HG03565 (cell line): ENCODE measurements at regions not wholly inside any gene's neighbourhood (a gene's known extent, or its start where the extent isn't known, plus 50 kb on each side); places are given as distances from the start of the nearest gene placed in this dataset.
A peak's percentile ranks its signal among the peaks of the same experiment; 100 is the strongest.

Experiments
- ATAC-seq: cut with Tn5 transposase; IDR thresholded peaks from one replicate; pipeline ENCODE4 v1.9.1; 2021; ENCODE audit warnings: mild to moderate bottlenecking, moderate library complexity; ENCODE audit not compliant: unreplicated experiment

DNA sequence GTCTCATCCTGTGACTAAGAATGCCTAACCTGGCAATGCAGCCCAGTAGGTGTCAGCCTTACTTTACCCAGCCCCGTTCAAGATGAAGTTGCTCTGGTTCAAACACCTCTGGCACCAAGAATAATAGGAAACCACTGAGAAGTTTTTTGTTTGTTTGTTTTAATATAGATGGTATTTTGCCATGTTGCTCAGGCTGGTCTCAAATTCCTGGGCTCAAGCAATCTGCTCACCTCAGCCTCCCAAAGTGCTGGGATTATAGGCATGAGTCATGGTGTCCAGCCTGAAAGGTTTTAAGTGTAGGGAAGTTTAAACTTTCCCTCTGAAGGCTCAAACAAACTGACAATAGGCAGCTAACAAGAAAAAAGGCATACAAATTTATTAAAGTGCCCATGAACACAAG lies 51.2 kb upstream of the ABCC4 start:
- no peak for ATAC-seq

- ATAC-seq: no peak
These were observed 52.9 kb upstream of the ABCC4 start for GRCh38 chr13:95354156-95354555.

DNA sequence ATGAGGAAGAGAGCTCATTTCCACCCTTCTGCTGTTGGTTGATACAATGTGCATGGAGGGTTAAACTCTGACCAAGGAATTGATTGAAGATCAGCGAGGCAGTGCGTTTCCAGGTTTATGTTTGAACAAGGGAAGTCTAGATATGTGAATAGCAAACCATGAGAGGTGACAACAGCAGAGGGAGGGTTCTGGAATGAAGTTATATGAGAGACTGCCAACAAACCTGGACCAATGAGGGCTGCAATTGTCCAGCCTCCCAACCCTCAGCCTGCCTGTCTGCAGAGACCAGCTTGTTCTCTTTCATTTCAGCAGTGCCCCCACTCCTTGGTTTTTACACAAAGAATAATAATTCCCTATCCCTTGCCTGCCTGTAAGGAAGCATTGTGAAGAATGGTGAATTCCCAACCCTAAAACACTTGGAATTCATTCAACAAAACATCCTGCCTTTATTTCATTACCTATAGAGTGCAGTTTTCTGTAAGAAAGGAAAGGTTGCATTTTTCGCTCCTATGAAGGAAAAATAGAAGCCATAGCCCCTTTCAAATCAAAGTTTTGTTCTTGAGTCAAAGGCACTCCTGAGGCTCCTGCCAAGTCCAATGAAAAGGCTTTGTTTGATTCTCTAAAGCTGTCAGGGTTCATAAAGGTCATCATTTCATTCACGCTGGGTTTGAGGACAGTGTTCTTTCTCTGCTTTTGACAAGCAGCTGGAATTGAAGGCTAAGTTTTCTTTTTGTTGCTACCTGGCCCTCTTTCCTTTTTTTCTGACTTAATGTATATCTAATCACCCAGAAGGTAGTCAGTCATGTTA lies 53.6 kb upstream of the ABCC4 start:
- ATAC-seq: no peak

DNA sequence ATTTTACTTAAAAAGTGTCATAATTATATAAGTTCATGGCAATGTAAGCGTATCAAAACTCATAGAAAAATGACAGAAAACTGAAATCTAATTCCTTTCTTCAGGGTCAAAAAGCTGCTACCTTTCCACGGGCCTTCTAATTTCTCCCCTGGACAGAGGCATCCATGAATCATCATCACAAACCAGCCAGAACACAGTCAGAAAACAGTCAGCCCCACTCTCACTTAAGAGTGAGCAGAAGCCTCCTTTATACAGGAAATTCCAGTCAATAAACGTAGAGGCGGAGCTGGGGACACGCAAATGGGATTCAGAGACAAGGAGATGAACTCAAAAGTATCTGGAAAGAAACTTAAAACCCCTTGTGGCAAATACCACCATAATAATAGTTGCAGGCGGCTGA lies 54.2 kb upstream of the ABCC4 start:
- no peak for ATAC-seq

DNA sequence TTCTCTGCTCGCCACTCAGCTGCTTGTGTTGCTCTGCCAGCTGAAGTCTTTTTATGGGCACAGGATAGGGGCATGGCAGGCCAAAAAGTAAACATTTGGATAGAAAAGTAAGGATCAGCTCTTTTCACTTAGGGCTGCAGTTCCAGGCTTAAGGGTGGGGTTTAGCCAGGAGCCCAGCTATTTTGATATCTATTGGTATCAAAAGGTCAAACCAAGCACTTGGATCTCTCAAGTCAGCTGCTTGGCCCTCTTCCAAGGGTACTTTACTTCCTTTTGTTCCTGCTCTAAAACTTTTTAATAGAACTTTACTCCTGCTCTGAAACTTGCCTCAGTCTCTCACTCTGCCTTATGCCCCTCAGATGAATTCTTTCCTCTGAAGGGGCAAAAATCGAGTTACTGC lies 55.7 kb upstream of the ABCC4 start:
- no peak for ATAC-seq

DNA sequence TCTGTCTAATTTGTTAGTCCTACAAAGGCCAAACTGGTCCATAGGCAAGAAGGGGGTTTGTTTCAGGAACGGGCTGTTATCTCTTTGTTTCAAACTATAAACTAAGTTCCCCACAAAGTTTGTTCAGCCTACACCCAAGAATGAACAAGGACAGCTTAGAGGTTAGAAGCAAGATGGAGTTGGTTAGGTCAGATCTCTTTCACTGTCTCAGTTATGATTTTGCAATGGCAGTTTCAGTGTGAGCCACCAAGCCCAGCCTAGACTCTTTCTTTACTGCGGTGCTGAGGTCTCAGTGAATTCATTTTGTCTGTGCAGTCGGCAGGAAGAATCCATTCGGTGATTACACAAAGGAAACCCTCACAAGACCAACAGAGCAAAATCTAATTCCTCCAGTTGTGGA lies 56.6 kb upstream of the ABCC4 start:
- no peak for ATAC-seq

GRCh38 chr13:95360052-95360451 lies 58.8 kb upstream of the ABCC4 start:
- no peak for ATAC-seq

- ATAC-seq: no peak
These were observed 59.3 kb upstream of the ABCC4 start for GRCh38 chr13:95360464-95361097.

DNA sequence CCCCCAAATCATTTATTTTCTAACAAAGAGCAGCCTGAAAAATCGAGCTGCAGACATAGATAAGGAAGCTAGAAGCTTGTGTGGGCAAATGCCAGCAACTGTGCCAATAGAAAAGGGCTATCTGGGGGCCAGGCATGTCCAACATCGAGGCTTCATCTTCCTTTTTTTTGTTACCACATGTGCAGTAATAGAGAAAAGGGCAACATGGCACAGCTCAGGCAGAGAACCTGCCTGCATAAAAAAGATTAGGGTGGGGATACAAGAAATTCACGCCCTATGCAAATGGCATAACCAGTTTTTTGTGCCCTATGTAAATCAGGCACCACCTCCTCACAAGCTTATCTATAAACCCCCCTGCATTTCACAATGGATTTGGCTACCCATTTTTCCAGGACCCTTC lies 60.4 kb upstream of the ABCC4 start:
- ATAC-seq: no peak

DNA sequence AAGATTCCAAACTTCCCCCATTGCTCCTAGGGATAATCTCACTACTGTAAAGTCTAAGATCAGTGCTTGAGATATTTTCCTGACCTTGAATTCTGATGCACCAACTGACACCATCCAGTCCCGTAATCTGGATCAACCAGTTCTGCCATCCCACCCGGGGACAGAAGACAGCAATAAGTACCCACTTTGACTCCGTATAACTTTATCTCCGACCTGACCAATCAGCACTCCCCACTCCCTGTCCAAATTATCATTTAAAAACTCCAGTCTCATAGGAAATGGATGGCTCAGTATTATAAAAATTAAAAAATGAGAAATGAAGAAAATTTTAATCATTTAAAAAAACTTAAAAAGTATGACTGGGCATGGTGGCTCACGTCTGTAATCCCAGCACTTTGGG lies 61.4 kb upstream of the ABCC4 start:
- ATAC-seq: no peak

DNA sequence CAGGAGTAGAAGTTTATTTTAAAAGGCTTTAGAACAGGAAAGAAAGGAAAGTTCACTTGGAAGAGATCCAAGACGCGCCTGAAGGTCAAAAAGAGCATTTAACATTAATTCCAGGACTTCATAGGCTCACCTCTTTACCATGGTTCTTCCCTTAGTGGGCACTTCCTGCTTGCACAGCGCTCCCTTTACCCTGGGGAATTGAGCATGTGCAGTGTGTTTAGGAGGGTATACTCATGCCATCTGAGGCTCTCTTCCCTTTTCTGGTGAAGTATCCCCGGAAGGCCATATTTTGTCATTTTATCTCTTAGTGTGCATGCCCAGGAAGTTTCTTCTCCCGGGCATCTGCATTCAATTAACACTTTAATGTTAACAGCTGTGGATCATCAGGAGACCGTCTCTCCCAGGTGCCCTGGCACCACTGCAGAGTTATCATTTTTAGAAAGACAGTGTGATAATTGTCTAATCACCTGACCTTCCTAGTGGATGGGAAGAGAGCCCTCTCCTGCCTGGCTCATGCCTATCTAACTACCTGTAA lies 66.1 kb upstream of the ABCC4 start:
- ATAC-seq: no peak

- ATAC-seq: no peak
These were observed 67.7 kb upstream of the ABCC4 start for GRCh38 chr13:95368998-95369397.

DNA sequence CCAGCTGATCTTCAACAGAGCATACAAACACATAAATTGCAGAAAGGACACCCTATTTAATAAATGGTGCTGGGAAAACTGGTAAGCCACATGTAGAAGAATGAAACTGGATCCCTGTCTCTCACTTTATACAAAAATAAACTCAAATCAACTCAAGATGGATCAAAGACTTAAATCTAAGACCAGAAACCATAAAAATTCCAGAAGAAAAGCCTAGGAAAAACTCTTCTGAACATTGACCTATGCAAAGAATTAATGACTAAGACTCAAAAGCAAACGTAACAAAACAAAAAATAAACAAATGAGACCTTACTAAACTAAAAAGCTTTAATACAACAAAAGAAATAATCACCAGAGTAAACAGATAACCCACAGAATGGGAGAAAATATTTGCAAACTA lies 74.5 kb upstream of the ABCC4 start:
- no peak for ATAC-seq

DNA sequence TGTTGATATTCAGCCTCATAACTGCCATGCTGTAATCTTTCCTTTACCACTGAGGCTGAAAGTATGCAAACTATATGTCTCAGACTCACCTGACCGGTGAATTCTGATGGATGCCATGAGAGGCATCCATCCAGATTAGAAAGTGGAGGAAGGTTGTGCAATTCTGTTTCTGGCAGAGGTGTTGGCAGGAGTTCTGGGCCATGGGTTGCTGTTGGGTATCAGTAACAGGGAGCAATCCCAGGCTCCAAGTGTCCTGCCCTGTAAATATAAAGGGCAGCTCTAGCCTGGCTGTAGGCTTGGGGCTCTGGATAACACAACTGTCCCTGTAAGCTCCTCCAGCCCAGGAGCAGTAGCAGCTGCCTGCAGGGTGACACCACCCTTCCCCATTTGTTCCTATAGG lies 77.4 kb upstream of the ABCC4 start:
- no peak for ATAC-seq

GRCh38 chr13:95380468-95381211 lies 79.4 kb upstream of the ABCC4 start:
- ATAC-seq: peak; percentile 92

GRCh38 chr13:95381212-95381527 lies 79.9 kb upstream of the ABCC4 start:
- no peak for ATAC-seq

- no peak for ATAC-seq
These were observed 81.2 kb upstream of the ABCC4 start for GRCh38 chr13:95382411-95382810.

DNA sequence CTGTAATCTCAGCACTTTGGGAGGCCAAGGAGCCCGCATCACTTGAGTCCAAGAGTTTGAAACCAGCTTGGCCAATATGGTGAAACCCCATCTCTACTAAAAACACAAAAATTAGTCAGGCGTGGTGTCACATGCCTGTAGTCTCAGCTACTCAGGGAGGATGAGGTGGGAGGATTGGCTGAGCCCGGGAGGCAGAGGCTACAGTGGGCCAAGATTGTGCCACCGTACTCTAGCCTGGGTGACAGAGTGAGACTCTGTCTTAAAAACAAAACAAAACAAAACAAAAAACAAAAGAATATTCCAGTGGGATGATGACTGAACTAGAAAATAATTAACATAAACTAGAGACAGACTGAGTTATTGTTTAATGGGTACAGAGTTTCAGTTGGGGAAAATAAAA lies 81.7 kb upstream of the ABCC4 start:
- no peak for ATAC-seq

DNA sequence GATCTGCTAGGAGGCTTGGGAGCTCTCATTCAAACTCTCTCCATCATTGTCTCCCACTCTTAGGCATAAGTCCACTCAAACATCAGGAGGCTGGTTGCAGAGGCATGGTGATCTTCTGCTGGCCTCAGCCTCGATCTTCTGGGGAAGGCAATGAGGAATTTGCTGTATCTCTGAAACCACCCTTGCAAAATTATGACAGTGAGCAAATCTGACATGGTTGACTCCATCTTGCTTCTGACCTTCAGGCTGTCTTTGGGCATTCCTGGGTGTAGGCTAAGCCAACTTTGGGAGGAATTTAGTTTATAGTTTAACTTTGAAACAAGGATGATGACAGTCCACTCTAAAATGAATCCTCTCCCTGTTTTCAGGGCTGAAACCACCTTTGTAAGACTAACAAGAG lies 84.1 kb upstream of the ABCC4 start:
- no peak for ATAC-seq

- ATAC-seq: no peak
These were observed 84.5 kb upstream of the ABCC4 start for GRCh38 chr13:95385798-95386197.

- ATAC-seq: no peak
These were observed 85.1 kb upstream of the ABCC4 start for GRCh38 chr13:95386370-95386769.

DNA sequence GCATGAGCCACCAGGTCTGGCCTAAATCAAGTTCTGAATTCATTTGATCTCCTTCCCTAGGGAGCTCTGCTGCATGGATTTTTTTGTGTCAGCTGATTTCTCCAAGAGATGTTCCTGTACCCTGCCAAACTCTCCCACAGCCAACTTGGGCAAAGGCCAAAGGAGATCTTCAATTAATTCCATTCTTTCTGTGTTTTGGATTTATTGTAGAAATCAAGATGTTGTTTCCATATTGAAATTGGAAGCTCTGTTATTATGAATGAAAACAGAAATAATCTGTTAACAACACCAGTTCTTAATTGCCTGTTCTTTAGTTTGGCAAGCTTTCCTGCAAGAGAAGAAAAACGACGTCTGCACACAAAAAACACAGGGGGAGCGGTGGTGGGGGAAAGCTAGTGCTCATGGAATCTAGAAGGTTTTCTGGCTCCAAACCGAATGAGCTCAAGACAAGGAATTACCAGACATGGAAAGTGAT lies 86.5 kb upstream of the ABCC4 start:
- ATAC-seq: no peak
